ENCODE measurements at regions not wholly inside any gene's neighbourhood (a gene's known extent, or its start where the extent isn't known, plus 50 kb on each side); places are given as distances from the start of the nearest gene placed in this dataset.

- ATAC-seq (peak; percentile 94), DNase-seq (ENCODE audit: low read depth, low spot score) (peak; percentile 11), FAIRE-seq (peak; percentile 56)
- Histone ChIP-seq H3K27me3 (replicated peaks in 1 of 2; ENCODE audit: control insufficient read depth in 2 of 2, insufficient read depth in 2 of 2, low read length in 1 of 2) (no peaks in the 10 kb centered on the region), H2AFZ (ENCODE audit: control insufficient read depth, low read depth, low read length) (no peak overlapping the region), H3K4me1 (ENCODE audit: control insufficient read depth, insufficient read depth, low read length) (no peaks in the 10 kb centered on the region), H3K4me3 (no peak overlapping the region), H3K9me3 (replicated peaks; ENCODE audit: control insufficient read depth, insufficient read depth, low read length) (no peaks in the 10 kb centered on the region), H3K4me2 (ENCODE audit: control insufficient read depth, insufficient read depth) (no peak overlapping the region), H3K36me3 (ENCODE audit: control insufficient read depth in 2 of 2, insufficient read depth in 2 of 2, low read length in 1 of 2) (no peaks in the 10 kb centered on the region), H3K79me2 (ENCODE audit: control insufficient read depth, insufficient read depth, low read length) (no peaks in the 10 kb centered on the region), H4K20me1 (ENCODE audit: control insufficient read depth, insufficient read depth) (no peaks in the 10 kb centered on the region), H3K9ac (ENCODE audit: control insufficient read depth, insufficient read depth, low read length) (no peak overlapping the region), H3K27ac (ENCODE audit: control insufficient read depth, insufficient read depth) (no peak overlapping the region)
- ChIA-PET SMC1A (ENCODE audit: uncharacterized antibody, unreplicated experiment) (interaction anchor here (1.0 to 1.8 kb wide), 7 partner anchors 9 to 108 kb away, joined by 3 to 6 read pairs (median 4); no protein-coding TSS in a partner anchor), POLR2A (interaction anchor here (0.5 kb wide), 1 partner anchor 168 kb away, joined by 4 read pairs; no protein-coding TSS in a partner anchor), RAD21 (ENCODE audit: unreplicated experiment) (interaction anchor here (1.5 to 1.8 kb wide), 2 partner anchors 11 to 28 kb away, joined by 3 to 6 read pairs; no protein-coding TSS in a partner anchor), CTCF (interaction anchor here (0.6 kb wide), 1 partner anchor 1063 kb away, joined by 3 read pairs; no protein-coding TSS in a partner anchor)
- no TSS peak for BruUV-seq (replicated peaks)
- in situ Hi-C loops (cut with MboI) = no loop called here
- intact Hi-C loops (cut with micrococcal nuclease; ENCODE audit: unreplicated experiment) = no loop called here
- 0% methylated on average over 4 of the region's 4 CpGs for WGBS (ENCODE audit: insufficient coverage, insufficient replicate concordance, low lambda C conversion rate, missing lambda C conversion rate)
- TF ChIP-seq E2F8 (IDR thresholded peaks at IDR 0.05; ENCODE audit: low read depth, partially characterized antibody) (peak; percentile 20), IKZF2 (IDR thresholded peaks at IDR 0.05) (peak; percentile 94 to 95; a peak in 2 of 4 replicates), CREM (IDR thresholded peaks at IDR 0.05; ENCODE audit: low read depth) (no peak), BCL11A (IDR thresholded peaks at IDR 0.05; ENCODE audit: low read depth, low read length) (peak; percentile 70), RELB (IDR thresholded peaks at IDR 0.05; ENCODE audit: low read depth) (peak; percentile 85), MLLT1 (IDR thresholded peaks at IDR 0.05) (peak; percentile 65), FOXM1 (IDR thresholded peaks at IDR 0.05; ENCODE audit: low read depth, low read length) (no peak), RELA (IDR thresholded peaks at IDR 0.05; ENCODE audit: borderline replicate concordance, partially characterized antibody) (no peak), CHD2 (IDR thresholded peaks at IDR 0.05; ENCODE audit: borderline replicate concordance, low read depth, low read length) (peak; percentile 73; the same call in 1 of the 2 replicates), NR2F1 (conservative IDR thresholded peaks at IDR 0.05) (peak; percentile 78), ETV6 (conservative IDR thresholded peaks at IDR 0.05 in 1 of 2, IDR thresholded peaks at IDR 0.05 in 1 of 2; ENCODE audit: borderline replicate concordance in 1 of 2, low read depth in 1 of 2) (no peak), BHLHE40 (IDR thresholded peaks at IDR 0.05; ENCODE audit: borderline replicate concordance in 1 of 2, low read depth in 2 of 2, low read length in 1 of 2) (peak in 1 of 2 experiments; percentile 20; a peak in 2 of 4 replicates), ATF7 (IDR thresholded peaks at IDR 0.05; ENCODE audit: low read depth) (peak; percentile 75), RB1 (IDR thresholded peaks at IDR 0.05; ENCODE audit: borderline replicate concordance) (no peak)
Observed at GRCh38 chr2:193668557-193669323, 1474.0 kb upstream of the TMEFF2 start.

Data from GM12878 (cell line).